GM21390 (cell line): ENCODE measurements at regions not wholly inside any gene's neighbourhood (a gene's known extent, or its start where the extent isn't known, plus 50 kb on each side); places are given as distances from the start of the nearest gene placed in this dataset.

Experiments used
- ATAC-seq: cut with Tn5 transposase; IDR thresholded peaks from one replicate; pipeline ENCODE4 v1.9.1; 2021; ENCODE audit not compliant: unreplicated experiment

DNA sequence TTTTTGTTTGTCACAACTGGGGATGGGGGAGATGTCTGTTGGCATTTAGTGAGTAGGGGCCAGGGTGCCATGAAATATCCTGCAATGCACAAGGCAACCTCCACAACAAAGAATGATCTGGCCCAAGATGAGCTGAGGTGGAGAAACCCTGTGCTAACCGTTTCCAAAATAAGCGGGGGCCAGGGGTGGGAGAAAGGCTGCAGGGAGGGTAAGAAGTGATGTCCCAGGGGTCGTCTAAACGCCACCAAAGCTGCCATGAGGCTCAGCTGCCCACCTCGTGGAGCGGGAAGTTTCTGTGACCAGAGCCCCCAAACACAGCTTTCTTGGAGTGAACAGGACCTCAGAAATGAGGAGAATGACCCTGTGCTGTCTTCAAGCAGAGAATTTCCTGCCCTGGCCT lies 76.5 kb upstream of the CDH5 start:
- ATAC-seq: no peak

DNA sequence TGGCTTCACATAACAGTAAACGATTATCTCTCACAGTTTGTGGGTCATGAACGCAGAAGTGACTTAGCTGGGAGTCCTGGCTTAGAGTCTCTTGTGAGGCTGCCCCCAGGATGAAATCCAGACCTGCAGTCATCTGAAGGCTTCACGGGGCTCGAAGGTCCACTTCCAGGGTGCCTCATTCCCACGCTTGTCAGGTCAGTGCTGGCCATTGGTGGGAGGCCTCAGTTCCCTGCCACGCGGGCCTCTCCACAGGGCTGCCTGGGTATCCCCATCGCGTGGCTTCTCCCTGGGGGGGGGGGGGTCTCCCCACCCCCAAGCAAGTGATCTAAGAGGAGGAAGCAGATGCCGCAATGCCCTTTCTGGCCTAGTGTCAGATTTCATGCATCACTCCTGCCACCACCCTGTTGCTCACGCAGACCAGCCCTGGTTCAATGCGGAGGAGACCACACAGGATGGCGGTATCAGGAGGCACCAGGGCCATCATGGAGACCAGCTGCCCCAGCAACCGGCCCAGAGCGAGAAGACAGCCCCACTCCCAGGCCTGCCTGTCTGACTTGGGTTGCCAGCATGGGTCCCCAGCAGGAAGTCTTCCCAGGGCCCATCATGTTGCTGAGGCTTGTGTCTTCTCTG lies 77.3 kb upstream of the CDH5 start:
- ATAC-seq: no peak

DNA sequence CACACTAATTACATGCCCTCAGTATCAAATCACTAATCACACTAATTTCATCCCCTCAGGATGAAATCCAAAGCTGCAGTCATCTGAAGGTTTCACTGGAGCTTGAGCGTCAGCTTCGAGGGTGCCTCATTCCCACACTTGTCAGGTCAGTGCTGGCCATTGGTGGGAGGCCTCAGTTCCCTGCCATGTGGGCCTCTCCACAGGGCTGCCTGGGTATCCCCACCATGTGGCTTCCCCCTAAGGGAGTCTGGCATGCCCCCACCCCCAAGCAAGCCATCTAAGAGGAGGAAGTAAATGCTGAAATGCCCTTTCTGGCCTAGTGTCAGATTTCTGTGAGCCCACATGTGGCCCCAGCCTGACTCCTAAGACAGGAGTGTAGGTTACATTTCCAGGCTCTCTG lies 78.6 kb upstream of the CDH5 start:
- ATAC-seq: no peak

DNA sequence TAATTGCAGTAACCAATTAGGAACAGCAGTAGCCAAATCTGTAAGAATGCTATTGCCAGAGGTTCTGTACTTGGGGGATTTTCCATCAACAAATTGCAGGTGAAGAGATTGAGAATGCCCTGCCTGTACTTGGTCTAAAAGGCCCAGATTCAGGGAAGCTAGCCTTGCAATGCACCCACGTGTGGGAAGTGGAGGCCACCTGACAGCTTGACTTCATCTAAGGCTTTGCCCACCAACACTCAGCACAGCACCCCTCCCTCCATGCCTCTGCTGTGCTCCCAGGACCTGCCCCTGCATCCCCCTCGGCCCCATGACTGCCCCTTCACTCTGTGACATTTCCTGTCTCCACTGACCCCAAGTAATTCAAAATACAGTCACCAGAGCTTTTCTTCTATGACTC lies 79.1 kb upstream of the CDH5 start:
- no peak for ATAC-seq

DNA sequence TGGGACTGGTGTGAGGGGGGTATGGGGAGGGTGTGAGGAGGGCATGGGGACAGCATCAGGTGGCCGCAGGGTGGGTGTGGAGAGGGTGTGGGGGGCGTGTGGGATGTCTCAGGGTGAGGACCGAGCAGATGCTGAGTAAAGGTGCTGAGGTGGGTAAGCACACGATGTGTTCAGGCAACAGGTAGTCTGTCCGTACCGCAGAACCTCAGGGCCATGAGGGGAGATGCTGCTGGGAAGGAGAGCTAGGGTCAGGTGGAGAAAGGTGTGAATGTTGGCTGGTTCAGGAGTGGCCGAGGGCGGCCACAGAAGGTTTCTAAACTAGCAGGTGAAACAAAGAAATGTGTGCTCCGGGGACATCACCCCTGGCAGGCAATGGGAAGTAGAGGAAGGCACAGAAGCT lies 80.0 kb upstream of the CDH5 start:
- no peak for ATAC-seq

DNA sequence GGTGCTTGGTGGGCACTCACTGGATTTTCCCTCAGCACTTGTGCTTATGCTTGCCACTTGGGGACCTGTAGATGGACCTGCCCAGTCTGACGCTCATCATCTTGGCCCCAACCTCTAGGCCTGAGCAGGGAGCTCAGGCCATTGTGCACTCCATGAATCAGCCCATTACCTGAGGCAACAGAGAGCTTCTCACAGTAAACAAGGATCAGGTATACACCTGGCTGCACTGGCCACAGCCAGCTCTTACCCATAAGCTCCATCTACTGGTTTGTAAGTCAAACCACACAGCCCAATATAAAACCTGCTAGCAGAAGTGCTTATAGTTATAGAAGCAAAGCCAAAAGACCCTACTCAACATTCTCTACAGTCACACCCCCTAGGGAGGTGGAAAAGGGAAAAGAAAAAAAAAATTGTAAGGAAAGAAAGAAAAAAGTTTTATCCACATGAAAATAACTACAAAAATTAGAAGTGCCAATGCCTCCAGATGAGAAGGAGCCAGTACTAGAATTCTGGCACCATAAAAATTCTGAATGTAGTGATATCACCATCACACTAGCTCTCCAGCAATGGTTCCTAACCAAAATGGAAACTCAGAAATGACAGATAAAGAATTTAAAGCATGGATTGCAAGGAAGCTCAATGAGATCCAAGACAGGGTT lies 87.8 kb upstream of the CDH5 start:
- no peak for ATAC-seq

DNA sequence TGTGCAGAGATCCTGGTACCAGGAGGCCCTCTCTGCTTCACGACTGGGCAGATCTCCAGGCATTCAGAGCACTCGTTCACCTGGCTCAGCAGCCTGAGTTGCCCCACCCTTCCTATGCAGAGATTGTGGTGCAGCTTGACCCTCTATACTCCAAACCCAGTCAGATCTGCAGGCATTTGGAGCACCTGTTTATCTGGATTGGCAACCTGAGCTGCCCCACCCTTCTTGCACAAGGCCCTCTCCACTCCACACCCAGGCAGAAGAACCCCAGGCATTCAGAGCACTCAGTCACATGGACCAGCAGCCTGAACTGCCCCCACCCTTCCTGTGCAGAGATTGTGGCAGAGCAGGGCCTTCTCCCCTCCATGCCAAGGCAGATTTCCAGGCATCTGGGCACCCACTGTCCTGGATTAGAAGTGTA lies 88.4 kb upstream of the CDH5 start:
- ATAC-seq: no peak

DNA sequence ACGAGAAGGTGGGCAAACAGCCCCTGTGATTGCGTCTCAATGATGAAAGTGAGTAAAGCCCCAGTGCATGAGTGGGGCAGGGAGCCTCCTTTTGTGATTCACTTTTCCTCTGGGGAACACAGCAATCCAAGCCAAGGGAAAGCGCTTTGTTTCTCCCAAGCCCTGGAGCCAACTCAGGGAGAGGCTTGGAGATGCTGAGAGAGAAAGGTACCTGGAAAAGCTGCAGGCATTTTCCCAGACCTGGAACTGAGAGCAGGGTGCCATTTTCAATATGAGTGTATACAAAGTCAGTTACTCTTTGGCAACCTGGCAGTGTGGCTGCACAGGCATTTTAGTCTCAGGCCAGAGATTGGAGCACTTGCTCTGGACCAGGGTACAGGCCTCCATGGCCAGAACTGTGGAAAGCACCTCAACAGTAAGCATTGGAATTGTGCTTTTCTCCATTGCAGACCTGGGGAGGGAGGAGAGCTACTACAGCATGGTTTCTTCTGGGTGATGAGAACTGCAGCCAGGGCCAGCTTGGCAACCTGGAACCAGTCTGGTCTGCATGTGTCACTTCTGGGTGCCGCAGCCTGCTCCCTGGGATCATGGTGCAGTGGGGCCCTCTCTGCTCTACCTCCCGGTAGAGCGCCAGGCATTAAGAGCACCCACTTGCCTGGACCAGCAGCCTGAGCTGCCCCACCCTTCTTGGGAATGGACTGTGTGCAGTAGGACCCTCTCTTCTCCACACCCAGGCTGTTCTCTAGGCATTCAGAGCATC lies 89.0 kb upstream of the CDH5 start:
- ATAC-seq: no peak

DNA sequence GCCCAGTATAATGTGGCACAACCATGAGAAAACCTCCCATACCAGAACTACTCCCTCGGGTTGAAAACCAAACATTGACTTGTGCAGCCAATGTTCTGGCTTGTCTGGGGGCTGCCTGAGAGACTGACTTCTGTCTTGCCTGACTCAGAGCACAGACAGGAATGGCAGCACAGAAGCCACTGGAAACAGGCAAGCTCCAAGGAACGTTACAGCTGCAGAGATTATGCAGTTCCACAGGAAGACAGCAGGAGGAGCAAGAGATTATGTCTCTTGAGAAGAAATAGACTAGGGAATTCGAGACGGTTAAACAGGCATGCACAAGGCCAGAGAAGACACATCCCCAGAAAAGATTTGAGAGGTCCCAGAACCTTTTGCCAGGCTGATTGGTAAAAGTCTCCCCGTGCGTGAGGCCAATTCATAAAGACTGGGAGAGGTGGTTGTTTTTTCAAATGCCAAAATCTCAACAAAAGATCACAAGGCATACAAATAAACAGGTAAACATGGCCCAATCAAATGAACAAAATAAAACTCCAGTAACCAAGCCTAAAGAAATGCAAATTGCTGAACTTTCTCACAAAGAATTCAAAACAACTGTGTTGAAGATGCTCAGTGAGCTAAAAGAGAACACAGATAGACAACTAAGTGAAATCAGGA lies 90.6 kb upstream of the CDH5 start:
- no peak for ATAC-seq

DNA sequence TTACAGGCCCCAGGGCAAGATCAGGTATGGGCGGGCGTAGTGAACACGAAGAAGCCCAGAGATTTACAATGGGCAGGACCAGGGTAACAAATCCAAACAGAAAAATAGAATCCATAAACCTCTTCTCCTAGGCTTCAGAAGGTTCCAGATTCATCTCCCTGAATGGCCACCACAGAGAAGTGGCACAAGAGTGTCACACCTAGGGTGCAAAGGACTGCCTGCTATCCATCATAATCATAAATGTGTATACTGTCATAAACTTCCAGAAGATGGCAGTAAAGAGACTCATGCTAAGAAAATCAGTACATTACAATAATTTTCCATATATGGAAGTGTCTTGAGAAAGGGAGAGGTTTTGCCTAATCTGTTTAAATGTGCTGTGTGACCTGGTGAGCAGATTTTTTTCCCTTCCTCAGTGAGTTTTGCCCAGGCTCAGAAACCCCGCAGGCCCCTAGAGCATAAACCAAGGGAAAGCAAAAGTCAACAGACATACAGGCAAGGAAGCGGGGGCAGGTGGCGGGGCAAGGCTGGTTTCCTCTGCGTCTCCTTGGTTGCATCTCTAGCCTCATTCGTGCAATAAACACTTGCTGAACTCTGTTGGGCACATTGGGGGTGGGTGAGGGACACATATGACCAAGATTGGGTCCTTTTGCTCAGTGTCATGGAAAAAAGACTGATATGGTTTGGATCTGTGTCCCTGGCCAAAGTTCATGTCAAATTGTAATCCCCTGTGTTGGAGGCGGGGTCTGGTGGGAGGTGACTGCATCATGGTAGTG lies 92.0 kb upstream of the CDH5 start:
- ATAC-seq: no peak

DNA sequence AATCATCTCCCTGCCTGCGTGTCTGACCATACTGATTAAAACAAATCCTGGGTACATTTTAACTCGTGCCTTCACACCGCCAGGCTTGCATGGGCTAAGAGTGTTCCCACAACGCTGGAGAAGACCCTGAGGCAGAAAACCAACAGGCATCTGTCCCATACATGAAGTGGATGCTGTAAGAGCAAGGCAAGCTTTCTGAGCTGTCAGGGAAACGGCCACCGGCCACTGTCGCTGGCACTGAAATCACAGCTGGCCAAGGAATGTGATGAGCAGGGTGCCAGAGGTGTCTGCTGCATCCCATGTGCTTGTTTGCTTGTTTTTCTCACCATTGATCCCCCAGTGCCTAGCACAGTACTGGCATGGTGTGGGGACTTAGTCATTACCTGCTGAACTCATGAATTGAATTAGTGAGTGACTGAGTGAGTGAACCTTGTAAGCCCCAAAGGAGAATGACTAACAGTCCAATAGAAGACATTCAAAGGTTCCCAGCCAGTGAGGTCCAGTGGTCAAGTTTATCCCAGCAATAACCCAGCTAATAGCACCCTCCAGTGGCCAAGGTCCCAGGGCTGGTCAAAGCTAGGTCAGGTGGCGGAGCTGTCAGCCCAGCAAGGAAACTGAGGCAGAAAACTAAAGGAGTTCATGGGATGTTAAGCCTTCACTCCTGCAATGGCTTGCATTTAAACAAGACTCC lies 92.7 kb upstream of the CDH5 start:
- ATAC-seq: no peak

DNA sequence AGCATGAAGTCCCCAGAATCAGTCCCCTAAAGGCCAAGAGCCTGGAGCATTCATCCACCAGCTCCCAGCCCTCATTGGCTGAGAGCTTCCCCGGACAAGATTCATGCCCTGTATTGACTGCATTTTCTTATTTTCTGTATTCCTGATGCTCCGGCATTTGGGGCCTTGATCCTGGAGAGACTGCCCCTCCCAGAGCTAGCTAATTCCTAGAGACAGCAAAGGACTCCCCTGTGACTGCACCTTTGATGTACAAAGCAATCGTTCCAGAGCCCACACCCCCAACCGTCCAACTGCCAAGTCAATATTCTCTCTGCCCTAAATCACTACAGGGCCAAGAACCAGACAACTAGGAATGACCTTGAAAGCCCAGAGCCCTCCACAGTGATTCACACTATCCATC lies 93.4 kb upstream of the CDH5 start:
- no peak for ATAC-seq

DNA sequence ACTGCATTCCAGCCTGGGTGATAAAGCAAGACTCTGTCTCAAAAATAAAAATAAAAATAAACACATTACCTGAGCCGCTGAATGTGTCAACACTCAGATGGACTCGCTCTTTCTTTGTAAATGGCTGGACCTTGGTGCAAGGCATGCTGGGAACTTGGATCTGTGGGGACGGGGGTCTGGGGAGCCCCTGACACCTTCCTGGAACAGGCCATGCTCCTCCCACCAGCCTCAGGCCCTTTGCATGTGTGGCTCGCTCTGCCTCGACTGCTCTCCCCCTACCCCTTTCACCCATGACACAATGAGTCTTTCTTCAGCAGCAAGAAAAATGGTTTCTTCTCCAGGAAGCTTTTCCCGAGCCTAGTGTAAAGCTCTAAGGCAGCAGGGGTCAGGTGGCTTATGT lies 94.0 kb upstream of the CDH5 start:
- no peak for ATAC-seq

DNA sequence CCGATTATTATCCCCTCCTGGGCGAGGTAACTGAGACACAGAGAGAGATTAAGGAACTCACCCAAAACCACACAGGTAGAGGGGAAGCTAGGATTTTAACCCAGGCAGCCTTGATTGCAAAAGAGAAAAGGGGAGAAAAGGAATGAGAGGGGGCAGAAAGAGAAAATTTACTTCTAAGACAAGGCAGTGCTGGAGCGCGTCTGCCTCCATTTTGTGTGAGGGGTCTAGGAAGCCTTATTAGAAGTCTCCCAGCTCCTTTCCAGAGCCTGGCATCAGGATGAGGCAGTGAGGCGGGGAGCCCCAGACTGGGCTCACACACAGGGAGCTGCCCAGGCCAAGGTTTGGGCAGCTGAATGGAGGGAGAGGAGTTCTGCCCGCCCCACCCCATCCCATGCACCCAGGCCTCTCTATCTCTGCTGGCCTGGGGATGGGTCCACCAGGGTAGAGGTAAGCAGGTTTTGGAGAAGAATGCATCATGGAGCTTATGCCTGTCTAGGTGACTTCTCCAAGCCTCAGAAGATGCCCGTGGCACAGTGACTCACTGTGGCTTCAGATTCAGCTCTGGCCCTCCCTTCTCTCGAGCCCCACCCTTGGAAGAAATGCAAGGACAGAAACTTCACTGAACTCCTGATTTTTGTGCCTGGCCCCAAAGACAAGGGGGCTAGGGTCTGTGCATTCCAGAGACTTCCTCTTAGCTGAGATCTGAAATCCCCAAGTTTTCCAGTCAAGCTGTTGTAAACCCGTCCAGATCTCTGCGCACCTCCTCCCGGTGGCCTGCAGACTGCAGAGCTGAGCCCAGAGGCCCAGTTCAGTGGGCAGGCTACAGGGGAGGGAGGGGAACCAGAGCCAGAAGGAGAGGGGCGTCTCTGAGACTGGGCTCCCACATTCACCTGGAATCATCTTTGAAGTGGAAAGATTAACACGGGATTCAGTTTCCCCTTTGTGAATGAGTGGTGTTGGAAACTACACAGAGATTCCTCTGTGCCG lies 95.1 kb upstream of the CDH5 start:
- no peak for ATAC-seq

DNA sequence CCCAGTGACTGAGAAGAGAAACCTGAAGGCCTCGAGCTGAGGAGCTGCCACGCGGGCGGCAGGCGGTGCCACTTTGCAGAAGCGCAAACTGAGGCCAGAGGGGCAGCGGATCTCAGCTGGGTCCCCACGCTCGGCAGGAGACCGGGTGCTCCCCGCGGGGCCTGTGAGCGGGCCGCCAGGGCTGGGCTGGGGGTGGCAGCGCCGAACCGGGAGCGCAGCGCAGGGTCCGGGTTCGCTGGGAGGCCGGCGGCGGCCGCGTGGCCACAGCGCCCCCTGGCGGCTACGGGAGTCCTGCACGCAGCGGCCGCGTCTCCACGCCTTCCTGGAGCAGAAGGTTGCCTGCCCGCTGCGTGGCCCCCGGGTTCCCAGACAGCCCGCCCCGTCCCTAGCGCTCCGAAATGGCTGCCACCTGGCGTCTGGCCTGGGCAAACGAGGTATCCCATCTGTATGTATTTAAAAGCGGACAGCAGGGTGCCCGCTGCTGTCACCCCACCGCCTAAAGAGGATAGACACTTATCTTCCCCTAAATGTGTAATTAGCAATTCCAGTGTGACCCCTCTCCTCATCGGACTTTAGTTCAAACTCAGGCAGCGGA lies 96.1 kb upstream of the CDH5 start:
- peak; percentile 71 for ATAC-seq

DNA sequence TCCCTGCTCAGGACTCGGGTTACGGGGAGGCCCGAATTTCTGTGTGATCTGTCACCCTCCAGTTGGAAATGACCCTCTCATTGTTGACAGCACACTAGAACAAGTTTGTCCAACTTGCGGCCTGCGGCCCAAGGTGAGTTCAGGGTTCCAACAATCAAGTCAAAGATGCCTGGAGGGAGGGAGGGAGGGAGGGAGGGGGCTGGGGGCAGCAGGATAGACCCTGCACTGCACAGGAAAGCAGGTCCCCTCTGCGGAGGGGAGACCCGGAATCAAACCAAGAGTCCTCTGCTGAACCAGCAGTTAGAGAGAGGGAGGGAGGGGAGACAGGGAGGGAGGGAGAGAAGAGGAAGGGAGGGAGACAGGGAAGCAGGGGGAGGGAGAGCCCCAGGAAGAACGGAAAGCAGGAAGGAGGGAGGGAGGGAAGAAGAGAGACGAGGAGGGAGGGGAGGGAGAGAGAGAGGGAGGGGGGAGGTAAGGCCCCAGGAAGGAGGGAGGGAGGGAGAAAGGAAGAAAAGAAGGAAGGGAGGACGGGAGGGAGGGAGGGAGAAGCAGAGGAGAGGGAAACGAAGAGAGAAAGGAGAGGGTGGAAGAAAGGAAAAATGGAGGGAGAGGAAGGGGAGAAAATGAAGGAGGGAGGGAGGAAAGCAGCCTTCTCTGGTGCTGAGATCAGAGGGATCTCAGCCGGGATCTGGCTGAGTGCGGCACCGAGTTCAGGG lies 96.7 kb upstream of the CDH5 start:
- ATAC-seq: no peak

DNA sequence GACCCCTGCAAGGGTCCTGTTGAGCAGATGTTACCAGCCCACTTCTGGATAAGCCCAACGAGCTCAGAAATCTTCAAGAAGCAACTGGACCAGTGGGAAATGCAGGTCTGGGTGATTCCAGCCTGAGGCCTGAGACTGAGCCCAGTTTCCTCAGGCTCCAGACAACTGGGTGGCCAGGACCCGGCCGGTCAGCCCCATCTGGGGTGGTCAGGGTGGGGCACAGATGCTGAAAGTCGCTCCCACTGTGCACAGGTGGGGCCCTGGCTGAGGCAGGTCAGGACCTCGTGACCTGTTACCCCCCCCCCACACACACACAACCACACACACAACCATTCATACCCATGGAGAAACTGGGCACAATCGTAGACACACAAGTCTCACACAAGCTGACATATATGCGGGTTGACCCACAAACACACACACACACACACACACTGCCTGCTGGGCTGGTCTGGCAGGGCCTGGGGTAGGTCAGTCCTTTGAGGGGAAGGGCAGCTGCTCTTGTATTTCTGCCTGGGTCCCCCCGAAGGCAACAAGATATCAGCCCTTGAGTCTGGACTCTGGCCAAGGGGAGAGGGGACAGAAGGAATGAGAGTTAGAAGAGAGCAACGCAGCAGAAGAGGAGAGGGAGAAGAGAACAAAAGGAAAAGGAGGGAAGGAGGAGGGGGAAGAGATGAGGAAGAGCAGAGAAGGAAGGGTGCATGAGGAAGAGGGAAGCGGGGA lies 99.0 kb upstream of the CDH5 start:
- ATAC-seq: no peak
